ENCODE measurements at regions not wholly inside any gene's neighbourhood (a gene's known extent, or its start where the extent isn't known, plus 50 kb on each side); places are given as distances from the start of the nearest gene placed in this dataset.

DNA sequence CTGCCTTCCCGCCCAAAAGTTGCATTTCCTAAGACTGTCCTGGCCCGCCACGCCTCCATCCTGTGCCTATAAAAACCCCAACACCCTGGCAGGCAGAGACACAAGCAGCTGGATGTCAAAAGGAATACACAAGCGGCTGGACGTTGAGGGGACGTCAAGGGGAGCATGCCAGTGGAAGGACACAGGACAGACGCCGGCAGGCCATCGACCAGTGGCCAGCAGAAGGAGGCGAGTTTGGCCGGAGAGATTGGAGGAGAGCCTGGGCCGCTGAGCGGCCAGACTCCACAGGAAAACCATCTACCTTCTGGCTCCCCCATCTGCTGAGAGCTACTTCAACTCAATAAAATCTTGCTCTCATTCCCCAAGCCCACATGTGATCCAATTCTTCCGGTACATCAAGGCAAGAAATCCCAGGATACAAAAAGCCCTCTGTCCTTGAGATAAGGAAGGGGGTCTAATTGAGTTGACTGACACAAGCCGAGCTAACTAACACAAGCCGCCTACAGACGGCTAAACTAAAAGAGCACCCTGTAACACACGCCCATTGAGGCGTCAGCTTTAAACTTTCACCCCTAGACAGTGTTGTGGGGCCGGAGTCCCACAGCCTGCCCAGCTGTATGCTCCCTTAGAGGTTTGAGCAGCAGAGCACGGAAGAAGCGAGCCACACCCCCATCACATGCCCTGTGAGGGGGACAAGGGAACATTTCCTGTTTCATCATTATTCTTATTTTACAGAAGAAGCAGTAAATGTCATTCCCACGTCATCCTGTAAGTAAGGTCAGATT lies 150.3 kb upstream of the PHYHIPL start:
- Histone ChIP-seq H3K27ac (no peak overlapping the region), H3K9me3 (no peaks in the 10 kb centered on the region), H3K4me1 (no peaks in the 10 kb centered on the region), H3K36me3 (no peaks in the 10 kb centered on the region), H3K27me3 (no peaks in the 10 kb centered on the region), H3K4me3 (no peak overlapping the region)
- intact Hi-C loops (cut with DNase I), result no loop called here
- TF ChIP-seq, protein P1, sequence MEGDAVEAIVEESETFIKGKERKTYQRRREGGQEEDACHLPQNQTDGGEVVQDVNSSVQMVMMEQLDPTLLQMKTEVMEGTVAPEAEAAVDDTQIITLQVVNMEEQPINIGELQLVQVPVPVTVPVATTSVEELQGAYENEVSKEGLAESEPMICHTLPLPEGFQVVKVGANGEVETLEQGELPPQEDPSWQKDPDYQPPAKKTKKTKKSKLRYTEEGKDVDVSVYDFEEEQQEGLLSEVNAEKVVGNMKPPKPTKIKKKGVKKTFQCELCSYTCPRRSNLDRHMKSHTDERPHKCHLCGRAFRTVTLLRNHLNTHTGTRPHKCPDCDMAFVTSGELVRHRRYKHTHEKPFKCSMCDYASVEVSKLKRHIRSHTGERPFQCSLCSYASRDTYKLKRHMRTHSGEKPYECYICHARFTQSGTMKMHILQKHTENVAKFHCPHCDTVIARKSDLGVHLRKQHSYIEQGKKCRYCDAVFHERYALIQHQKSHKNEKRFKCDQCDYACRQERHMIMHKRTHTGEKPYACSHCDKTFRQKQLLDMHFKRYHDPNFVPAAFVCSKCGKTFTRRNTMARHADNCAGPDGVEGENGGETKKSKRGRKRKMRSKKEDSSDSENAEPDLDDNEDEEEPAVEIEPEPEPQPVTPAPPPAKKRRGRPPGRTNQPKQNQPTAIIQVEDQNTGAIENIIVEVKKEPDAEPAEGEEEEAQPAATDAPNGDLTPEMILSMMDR (IDR thresholded peaks at IDR 0.05), result no peak
- DNase-seq, result no peak
- ATAC-seq, result no peak

DNA sequence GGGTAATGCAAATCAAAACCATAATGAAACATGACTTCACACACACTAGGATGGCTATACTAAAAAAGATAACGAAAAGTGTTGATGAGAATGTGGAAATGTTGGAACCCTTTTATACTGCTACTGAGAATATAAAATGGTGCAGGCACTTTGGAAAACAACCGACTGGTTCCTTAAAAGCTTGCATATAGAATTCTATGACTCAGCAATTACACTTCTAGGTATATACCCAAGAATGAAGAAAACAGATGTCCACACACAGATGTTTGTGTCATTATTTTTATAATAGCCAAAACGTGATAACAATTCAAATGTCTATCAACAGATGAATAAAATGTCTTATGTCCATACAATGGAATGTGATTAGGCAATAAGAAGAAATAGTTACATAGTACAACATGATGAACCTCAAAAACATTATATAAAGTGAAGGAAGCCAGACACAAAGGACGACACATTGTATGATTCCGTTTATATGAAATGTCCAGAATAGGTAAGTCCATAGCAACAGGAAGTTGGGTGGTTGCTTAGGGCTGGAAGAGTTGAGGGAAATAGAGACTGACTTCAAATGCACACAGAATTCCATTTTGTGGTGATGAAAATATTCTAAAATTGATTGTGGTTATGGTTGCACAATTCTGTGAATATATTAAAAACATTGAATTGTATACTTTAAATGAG lies 148.3 kb upstream of the PHYHIPL start:
- Histone ChIP-seq H3K27ac (no peak overlapping the region), H3K27me3 (no peaks in the 10 kb centered on the region), H3K4me3 (no peak overlapping the region), H3K4me1 (no peaks in the 10 kb centered on the region), H3K9me3 (no peaks in the 10 kb centered on the region), H3K36me3 (no peaks in the 10 kb centered on the region)
- TF ChIP-seq, protein P1 (IDR thresholded peaks at IDR 0.05), result no peak
- DNase-seq, result no peak
- ATAC-seq, result no peak
- intact Hi-C loops (cut with DNase I), result no loop called here

DNA sequence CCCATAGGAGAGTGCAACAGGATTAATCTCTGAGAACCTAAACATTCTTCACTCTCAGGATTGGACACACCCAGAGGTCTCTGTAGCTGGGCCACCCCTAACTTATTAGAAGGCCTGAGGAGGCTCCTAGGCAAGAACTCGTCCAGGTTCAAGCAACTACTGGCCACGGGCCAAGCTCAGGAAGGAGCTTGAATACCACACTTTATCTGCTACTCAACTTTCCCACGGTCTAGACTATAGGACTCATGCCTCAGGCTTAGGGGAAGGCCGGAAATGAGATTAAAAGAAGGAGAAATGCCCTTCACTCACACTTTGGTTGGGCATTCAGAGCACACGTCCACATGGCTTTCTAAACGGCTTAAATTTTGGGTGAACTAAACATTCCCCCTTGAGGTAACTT lies 142.8 kb upstream of the PHYHIPL start:
- no peaks in the 10 kb centered on the region for H3K4me1 ChIP-seq
- intact Hi-C loops (cut with DNase I), result no loop called here
- H3K27me3 ChIP-seq, result no peaks in the 10 kb centered on the region
- TF ChIP-seq, protein P1 (IDR thresholded peaks at IDR 0.05), result no peak
- no peaks in the 10 kb centered on the region for H3K9me3 ChIP-seq
- H3K27ac ChIP-seq, result no peak overlapping the region
- no peak for ATAC-seq
- no peak for DNase-seq
- H3K4me3 ChIP-seq, result no peak overlapping the region
- H3K36me3 ChIP-seq, result no peaks in the 10 kb centered on the region

DNA sequence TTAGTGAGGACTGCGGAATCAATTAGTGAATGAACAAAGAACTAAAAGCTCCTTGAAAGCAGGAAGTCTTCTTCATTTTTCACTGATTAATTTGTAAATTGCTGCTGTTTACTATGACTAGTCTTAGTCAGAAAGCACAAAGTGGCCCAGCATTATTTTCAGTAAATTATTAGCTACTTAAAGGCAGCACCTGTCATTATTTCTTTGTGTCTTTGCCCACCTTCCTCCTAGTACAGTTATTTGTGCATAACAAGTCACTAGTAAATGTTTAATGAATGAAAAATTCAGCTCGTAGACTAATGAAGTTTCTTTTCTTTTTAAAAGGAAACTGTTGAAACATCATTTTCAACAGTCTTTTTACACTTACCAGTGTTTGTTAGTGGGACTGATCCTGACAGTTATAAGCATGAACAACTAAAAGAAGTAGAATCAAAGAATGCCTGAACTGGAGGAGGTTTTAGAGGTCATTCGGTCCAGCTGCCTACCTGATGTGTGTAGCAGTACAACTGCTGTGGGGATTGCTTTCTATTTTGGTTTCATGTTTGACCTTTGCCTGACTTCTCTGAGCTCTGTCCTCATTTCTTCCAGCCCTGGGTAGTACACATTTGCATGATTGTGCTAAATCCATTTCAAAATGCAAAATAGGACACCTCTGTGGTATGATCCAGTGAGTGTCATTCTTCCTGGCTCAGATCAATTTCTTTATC lies 140.0 kb upstream of the PHYHIPL start:
- no peaks in the 10 kb centered on the region for H3K27me3 ChIP-seq
- H3K4me3 ChIP-seq, result no peak overlapping the region
- H3K36me3 ChIP-seq, result no peaks in the 10 kb centered on the region
- no peak for DNase-seq
- H3K9me3 ChIP-seq, result no peaks in the 10 kb centered on the region
- intact Hi-C loops (cut with DNase I), result no loop called here
- H3K4me1 ChIP-seq, result no peaks in the 10 kb centered on the region
- ATAC-seq, result no peak
- H3K27ac ChIP-seq, result no peak overlapping the region
- TF ChIP-seq, protein P1 (IDR thresholded peaks at IDR 0.05), result no peak

DNA sequence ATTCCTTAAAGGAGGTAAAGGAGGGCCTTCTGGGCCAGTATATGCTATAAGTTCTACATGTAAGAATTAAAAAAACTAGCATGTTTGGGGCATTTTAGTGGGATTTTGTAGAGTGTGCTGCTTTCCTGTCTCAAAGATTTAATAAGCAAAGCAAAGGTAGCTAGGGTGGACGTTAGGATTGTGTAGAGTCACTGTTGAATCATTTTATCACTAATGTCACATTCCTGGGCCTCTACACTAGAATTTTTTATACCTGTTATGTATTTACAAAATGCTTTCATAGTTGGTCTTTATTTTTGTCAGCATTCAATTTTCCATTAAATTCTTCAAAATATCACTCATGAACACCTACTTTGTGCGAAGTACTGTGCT lies 139.4 kb upstream of the PHYHIPL start:
- no peaks in the 10 kb centered on the region for H3K4me1 ChIP-seq
- intact Hi-C loops (cut with DNase I), result no loop called here
- TF ChIP-seq, protein P1 (IDR thresholded peaks at IDR 0.05), result no peak
- no peak overlapping the region for H3K4me3 ChIP-seq
- H3K27ac ChIP-seq, result no peak overlapping the region
- H3K27me3 ChIP-seq, result no peaks in the 10 kb centered on the region
- no peaks in the 10 kb centered on the region for H3K36me3 ChIP-seq
- ATAC-seq (no peak), DNase-seq (no peak)
- H3K9me3 ChIP-seq, result no peaks in the 10 kb centered on the region
